Eye (tissue), 1 donor: ENCODE measurements at regions not wholly inside any gene's neighbourhood (a gene's known extent, or its start where the extent isn't known, plus 50 kb on each side); places are given as distances from the start of the nearest gene placed in this dataset.
"Not testable (repeated sequence)": the region's sequence is repeated elsewhere in the genome, so short reads cannot be mapped to it uniquely, and the experiment has no call there.

Experiments used
- DNase-seq: peaks from one replicate; pipeline ENCODE4 v3.0.0-alpha.2; 2015

DNA sequence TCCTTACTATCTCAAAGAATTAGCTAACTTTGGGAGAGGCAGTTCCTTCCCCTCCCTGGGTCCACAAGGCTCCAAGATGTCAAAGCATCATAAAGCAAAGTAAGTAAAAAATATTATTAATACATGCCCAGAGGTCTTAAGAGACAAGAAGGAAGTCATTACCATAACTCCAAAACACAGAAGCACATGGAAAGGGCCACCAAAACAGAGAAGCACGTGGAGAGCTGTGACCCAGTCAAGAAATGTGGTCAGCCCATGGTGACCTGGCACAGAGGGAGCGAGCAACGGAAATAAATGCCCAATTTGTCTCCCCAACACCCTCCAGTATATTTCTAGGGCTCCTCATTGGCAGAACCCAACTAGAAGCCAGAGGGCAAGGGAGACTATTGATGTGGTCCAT is 277.5 kb upstream of the API5 start:
- no peak for DNase-seq

DNA sequence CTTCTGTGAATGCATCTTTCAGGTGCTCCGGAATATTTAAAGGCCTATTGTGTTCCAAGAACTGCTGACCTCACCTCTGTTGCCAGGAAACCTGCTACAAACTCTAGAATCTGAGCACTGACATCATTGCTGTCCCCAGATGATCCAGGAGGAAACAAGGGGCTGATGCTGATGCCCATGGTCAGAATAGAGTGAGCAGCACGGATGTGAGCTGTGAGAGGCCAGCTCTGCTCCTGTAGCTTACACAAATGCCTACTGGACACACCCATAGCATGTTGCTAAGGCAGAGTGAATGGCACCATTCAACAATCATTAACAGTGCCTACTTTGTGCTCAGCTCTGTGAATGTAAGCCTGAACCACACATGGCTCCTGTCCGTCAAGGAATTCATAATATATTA is 276.7 kb upstream of the API5 start:
- no peak for DNase-seq

DNA sequence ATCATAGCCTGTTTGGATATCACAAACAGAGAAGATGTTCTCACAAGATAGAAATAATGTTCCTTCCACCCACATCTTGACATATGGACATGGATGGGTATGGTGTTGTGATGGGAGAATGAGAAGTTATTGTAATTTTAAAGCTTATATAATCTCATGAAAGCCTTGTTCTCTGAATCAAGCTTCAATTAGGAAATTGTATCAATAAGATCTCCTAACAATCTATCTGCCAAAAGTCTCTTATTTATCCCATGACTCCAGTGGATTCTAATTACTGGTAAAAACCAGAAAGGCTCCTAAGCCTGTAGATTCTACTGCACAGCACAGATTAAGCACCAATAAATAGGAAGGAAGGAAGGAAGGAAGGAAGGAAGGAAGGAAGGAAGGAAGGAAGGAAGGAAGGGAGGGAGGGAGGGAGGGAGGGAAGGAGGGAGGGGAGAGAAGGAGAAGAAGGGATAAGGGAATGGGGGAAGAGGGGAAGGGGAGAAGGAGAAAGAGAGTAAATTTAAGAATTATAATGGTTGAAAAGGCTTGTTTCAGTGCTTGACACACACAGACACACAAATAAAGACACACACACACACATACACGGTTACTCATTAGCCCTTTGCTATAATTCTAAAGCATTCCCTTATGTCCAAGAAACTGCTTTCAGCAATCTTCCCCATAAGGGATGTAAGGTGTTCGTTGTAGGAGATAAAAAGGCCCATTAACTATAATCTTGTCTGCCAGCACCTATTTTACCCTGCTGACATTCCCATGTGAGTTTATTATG is 258.0 kb upstream of the API5 start:
- no peak for DNase-seq

DNA sequence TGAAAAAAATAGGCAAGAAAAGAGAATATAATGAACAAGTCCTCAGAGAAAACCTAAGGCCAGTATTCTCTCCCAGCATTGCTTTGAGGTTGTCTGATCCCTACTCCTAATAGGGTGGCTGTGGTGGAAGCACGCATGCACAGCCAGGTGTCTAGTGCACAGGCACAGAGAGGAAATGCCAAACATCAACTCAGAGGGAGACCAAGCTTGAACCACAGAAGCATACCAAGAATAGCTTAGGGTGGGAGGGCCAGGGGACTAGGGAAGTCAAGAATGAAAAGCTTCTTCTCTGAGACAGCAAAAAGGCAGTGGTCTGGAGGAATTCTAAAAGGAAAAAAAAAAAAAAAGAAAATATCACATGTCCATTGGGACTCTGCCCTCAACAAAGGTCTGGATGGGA is 244.1 kb upstream of the API5 start:
- DNase-seq, result no peak

DNA sequence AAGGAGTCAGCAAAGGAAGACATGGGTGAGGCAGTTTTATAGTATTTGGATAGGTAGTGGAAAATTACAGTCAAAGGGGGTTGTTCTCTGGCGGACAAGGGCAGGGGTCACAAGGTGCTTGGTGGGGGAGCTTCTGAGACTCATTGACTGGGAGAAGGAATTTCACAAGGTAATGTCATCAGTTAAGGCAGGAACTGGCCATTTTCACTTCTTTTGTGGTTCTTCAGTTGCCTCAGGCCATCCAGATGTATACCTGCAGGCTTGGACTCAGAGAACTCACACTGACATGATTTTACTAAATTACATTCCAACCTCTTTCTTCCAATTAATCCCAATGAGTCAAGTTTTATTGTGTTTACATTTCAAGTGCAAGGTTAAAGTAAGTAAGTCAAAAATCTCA is 240.5 kb upstream of the API5 start:
- no peak for DNase-seq

DNA sequence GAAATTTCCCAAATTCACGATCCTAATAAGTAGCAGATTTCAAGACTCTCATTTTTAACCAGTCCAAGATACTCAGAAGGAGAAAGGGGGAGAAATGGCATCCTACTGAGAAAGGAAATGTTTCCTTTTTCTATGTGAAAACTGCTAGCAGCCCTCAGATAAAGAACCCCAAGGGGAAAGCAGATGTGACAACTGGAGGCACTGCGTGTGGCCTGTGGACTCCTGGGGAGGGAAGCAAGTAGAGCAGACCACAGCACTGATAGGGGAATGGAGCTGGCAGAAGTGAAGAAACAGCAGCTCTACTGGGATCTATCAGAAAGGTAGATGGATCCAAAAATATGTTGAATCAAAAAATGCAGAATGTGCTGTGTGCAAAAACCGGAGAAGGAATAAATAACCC is 239.7 kb upstream of the API5 start:
- DNase-seq, result no peak

DNA sequence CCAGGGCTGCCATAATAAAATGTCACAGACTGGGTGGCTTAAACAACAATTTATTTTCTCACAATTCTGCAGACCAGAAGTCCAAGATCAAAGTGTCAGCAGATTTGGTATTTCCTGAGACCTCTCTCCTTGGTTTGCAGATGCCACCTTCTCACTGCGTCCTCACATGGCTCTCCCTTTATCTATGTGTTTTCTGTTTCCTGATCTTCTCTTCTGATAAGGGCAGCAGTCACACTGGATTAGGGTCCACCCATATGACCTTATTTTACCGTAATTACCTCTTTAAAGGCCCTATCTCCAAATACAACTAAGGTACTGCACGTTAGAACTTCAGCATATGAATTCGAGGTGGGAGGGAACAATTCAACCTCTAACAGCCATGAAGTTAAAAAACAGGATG is 238.9 kb upstream of the API5 start:
- no peak for DNase-seq

DNA sequence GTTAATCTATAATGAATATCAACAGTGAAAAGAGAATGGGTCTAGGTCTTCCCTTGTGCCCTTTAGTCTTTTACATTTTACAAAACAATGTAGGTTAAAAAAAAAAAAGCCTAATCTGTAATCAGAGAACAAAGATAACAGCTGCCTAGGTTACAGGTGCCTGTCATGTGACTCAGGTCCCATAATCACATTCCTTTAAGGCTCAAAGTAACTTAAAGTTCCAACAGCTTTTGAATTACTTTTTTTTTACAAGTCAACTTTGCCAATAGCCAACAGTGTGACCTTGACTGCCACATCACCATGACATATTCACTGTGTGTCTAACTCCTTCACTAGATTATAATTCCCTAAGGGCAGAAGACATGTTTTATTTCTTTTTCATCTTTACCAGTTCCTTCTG is 237.0 kb upstream of the API5 start:
- DNase-seq, result no peak

DNA sequence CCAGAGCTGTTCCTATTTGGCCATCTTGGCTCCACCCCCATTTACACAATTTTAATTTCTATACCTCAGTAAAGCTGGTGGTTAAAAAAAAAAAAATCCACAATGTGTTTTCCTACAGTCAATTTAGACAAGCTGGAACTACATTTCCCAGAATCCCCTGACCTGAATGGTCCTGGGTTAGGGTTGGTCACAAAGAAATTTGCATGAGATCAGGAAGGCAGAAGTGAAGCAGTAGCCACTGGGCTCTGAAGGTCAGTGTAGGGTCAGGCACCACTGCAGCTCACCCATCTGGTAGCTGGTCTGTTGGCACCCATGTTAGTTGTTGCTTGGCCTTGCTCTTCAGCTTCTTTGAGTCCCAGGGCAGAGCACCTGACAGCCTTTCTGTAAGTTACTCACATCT is 210.7 kb upstream of the API5 start:
- no peak for DNase-seq

DNA sequence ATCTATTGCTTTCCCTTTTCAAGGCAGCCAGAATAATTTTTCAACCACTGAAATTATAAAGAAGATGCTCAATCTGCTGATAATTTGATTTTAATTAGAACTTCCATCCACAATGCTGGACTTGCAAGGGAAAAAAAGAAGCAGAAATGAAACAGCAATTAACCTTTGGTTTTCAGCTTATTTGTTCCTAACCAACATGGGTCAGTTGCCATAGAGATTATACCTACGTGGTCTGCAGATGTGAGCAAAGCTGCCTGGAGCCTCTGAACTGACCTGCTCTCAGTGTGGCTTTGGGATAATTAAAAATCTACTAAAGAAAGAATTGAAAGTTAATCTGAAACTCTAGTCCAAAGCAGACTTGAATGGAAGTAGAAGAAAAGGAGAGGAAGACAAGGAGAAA is 195.7 kb upstream of the API5 start:
- DNase-seq, result no peak

DNA sequence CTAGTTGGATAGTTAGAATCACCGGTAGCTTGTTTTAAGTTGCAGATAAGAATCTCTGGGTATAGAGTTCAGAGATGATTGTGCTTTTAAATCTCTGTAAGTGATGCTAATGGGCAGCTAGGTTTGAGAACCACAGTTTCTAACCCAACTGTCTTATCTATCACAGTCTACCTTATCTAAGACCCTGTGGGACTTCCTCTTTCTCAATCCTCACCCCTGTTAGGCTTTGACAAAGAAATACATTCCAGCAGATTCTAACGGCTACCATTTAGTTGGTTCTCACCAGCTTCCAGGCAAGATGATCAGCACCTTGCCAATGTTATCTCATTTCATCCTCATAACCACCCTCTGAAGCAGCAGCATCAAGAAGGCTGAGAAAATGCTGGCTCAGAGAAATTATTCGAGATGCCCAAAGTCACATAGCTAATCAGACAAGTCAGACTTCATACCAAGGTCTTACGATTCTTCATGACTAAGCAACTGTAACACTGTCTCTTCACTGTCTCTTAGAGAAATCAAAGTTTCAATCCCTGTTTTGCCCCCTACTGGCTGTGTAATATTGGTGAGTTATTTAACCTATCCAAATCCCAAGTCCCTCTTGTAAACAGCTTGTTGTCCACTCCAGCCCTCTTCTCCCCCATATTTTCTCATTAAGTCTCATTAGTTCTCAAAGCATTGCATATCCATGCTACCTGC is 192.4 kb upstream of the API5 start:
- DNase-seq, result no peak

DNA sequence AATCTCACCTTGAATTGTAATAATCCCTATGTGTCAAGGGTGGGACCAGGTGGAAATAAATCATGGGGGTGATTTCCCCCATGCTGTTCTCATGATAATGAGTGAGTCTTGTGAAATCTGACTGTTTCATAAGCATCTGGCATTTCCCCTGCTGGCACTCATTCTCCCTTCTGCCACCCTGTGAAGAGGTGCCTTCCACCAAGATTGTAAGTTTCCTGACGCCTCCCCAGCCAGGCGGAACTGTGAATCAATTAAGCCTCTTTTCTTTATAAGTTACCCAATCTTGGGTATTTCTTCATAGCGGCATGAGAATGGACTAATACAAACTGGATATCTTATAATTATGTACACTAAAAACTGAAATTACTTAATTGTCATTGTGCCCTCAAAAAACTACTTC is 189.2 kb upstream of the API5 start:
- no peak for DNase-seq

DNA sequence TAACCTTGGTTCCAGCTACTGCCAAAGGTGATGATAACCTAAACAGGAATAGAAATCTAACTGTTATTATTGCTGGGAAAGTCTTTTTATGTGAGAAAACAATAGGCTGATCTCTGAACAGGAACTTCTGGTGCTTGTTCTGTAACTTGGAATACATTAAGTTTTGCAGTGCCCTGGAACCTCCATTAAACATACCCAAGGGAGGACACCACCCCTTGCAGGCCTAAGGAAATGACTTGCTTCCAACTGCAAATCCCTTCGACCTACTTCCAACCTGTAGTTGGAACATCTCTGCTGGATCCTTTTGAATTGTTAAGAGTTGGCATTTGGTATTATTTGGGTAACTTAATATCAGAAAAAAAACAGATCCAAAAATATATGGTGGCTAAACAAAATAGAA is 188.4 kb upstream of the API5 start:
- no peak for DNase-seq

DNA sequence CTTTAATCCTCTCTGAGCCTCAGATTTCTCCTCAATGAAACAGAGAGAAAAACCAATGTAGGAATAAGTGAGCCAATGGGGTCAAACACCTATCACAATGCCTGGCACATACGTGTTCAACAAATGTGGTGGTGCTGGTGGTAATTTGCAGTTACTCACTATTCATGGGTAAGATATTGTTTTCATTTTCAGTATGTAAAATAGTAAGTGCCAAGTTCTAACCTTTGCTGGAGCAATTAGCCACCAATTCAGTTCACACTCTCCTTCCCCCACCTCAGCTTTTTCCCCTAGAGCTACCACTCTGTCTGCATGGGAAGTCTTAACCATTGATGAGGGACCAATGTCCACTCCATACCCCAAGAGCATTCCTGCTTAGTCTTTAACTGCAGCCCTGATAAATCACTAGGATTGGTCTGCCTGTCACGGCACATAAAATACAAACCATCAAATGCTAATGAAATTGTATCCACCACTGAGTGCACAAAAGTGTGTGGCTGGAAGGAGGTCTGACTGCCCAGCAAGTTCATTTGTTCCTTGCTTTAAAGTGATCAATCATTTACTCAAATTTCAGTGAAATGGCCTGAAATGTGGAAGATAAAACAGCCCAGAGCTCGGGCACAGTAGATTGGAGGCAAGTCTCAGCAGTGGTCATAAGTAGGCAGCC is 187.4 kb upstream of the API5 start:
- DNase-seq, result peak; percentile 55

DNA sequence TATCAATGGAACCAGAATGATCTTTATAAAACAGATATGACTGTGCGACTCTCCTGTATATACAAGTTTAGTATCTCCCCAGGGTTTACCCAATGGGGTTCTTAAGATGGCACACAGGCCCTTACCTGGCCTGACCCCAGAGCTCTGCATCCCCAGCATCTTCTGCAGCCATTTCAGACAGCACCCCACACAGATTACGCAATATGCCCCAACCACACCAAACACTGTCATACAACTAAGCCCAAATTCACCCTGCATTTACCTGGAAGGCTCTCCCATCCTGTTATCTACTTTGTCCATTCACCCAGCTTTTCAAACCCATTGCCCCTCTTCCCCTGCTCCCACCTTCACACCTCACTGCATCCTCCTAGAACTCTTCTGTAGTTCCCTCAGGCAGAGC is 182.5 kb upstream of the API5 start:
- DNase-seq, result no peak

DNA sequence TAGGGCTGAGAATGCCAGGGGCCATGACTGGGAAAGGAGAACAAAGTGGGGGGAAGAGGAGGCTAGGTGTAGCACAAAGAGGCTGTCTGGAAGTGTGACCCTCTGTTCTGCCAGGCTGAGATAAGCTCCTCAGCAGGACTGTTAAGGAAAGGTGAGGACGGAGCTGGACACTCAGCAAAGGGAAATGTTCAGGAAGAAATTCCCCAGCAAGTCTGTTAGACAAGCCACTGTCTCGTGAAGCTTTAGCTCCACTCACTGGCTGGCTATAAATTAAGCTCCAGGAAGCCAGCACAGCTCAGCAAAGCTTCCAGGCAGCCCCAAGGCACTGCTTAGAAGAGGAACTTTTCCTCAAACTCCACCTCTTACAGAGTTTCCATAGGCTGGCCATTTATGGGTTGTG is 181.2 kb upstream of the API5 start:
- DNase-seq, result peak; percentile 55

DNA sequence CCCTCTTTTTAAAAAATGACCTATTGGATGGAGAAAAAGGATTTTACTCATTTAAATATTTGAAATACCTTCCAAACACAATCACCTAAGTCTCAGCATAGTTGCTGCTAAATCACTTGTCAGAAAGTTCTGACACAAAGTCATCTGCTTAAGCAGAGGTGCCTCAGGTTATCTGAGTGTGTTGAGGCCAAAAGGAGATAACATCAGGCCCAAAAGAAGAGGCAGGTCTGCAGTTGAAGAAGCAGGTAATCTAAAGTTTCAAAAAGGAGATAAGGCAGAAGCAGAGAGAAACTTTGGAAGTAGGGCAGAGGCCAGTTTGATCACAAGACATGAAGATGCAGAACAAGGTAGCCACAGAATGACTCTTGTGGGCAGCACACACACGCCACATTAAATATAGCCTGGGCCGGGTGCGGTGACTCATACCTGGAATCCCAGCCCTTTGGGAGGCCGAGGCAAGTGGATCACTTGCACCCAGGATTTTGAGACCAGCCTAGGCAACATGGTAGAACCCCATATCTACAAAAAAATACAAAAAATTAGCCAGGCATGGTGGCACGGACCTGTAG is 175.7 kb upstream of the API5 start:
- DNase-seq, result no peak

DNA sequence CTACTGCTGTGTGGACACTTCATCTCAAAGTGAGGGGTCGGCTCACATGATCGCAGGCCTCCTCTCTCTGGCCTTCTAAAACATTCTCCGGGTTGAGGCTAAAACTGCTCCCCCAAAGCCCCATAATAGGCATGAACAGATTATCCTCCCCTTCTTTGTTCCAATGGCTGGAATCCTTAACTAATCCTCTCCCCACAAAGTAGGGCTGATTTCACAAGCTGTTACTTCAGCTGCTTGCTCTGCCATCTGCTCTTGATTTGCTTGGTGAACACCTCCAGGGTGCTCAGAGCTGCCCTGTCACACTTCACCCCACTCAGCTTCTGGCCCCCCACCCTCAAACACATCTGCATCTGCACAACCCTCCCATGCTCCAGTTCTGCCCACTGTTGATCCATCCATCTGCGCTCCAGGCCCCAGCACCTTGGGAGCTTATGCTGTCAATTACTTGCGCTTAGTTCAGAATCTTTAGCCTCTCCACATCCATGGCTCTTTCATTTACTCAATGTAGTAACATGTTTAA is 173.1 kb upstream of the API5 start:
- DNase-seq, result no peak

DNA sequence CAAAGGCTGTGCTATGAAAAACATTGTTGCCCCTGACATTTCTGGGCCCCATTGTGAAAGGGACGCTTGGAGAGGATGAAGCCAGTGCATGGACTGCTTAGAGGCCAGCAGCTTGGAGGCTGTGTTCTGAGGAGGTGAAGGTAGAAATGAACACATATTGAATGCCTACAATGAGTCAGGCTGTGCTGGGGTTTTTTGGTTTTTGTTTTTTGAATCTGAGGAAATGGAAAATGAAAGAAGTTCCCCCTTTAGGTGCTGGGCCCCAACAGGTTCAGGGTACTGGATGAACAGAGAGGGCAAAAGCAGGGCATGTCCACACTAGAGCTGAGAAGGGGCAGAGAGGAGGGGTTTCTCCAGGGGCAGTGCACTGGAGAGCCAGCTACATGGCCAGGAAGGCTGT is 166.1 kb upstream of the API5 start:
- no peak for DNase-seq

DNA sequence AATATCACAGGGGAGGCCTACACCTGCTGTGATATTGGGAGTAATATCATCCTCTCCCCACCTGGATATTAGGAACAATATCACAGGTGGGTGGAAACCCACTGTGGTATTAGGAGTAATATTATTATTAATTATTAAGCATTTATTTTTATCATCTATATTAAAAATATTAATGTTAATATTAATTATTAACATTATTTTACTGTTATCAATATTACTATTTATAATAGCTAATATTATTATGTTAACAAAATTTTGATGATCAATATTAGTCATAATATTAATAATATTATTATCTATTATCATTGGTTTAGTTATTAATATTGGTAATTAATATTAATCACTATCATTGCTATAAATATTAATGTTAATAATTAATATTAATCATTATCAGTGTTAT is 161.1 kb upstream of the API5 start:
- DNase-seq, result no peak

DNA sequence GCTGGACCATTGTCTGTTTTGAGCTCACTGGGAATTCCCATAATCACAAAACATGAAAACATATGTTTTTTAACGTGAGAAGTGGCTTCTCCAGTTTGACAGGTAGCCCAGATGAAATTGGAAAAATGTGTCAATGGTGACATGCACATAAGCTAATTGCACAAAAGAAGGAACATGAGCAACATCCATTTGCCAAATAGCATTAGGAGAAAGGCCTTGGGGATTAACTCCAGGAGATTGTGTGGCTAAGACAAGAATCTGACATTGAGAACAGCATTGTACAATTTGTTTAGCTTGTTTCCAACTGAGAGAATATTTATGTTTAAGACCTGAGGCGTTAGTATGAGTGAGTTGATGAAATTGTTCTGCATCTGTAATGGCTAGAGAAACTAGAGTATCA is 147.0 kb upstream of the API5 start:
- peak; percentile 8 for DNase-seq

DNA sequence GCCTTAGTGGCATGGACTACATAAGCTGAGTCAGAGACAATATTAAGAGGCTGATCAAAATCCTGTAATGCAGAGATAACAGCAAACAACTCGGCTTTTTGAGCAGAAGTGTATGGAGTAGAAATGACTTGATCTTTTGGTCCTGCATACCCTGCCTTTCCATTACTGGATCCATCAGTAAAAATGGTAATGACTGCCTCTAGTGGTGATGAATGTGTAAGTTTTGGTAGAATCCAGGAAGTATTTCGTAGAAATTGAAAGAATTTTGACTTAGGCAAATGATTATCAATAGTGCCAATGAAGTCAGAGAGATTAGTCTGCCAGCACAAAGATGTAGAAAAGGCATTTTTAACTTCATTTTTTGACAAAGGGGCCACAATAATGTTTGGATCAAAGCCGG is 146.4 kb upstream of the API5 start:
- not testable (repeated sequence) for DNase-seq

DNA sequence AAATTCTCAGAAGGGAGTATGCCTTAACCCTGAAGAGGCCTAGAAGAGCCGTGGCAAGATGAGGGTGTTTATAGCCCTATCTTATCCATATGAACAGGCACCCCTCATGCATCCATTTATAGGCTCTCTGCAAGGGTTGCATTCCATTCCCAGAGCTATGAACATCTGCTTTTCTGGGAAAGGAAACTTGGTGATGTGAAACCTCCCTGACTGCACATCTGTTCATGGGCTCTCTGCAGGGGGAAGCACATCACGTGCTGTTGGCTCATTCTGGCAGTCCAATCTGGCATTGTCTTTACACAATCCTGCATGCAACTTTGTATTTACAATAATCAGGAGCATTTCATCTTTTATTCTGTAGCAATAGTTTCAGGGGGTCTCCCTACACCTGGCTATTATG is 143.6 kb upstream of the API5 start:
- not testable (repeated sequence) for DNase-seq

DNA sequence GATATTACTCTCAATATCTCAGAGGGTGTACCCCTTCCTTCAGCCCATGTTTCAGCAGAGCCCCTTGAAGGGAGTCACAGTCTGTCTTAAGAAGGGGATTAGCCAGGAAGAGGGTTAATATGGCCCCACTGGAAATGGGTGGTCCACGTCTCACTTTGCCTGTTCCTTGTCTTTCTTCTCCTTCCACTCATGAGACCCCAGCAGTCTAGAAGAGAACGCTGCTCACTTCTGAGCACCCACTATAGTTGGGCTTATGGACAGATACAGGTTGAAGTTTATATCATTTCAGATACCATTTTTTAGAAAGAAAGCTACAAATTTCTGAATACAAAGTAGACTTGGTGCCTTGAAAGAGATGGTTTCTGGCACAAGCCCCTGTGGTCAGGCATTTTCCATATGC is 139.3 kb upstream of the API5 start:
- DNase-seq, result no peak
